DOHH2 (cell line): ENCODE measurements at regions not wholly inside any gene's neighbourhood (a gene's known extent, or its start where the extent isn't known, plus 50 kb on each side); places are given as distances from the start of the nearest gene placed in this dataset.

Experiments used
- H3F3A ChIP-seq: fragments of 200-600 bp; sonication (generic), shearing (Covaris generic); 2 replicates; pipeline ENCODE4 v1.6.0; 2016; ENCODE audit warnings: antibody characterized with exemption, mild to moderate bottlenecking; ENCODE audit not compliant: control insufficient read depth, insufficient read depth
- H3K27ac ChIP-seq: fragments of 200-600 bp; sonication (generic); 2 replicates; pipeline ENCODE4 v1.5.1; 2014; ENCODE audit warnings: low read depth, mild to moderate bottlenecking, low read length, moderate library complexity
- H3K27me3 ChIP-seq: fragments of 200-600 bp; sonication (generic); 2 replicates; pipeline ENCODE4 v1.6.1; 2014; ENCODE audit warnings: mild to moderate bottlenecking, low read length, mixed read lengths; ENCODE audit not compliant: control insufficient read depth
- H3K36me3 ChIP-seq: fragments of 200-600 bp; sonication (generic); 2 replicates; pipeline ENCODE4 v1.6.1; 2014; ENCODE audit warnings: mild to moderate bottlenecking, low read length, moderate library complexity, mixed read lengths; ENCODE audit not compliant: control insufficient read depth
- H3K4me1 ChIP-seq: fragments of 200-600 bp; sonication (generic); 2 replicates; pipeline ENCODE4 v1.6.1; 2014; ENCODE audit warnings: mild to moderate bottlenecking, low read length, mixed read lengths; ENCODE audit not compliant: control insufficient read depth
- H3K4me2 ChIP-seq: fragments of 200-600 bp; sonication (generic); 2 replicates; pipeline ENCODE4 v1.6.0; 2014; ENCODE audit warnings: mild to moderate bottlenecking, low read length, moderate library complexity
- H3K4me3 ChIP-seq: fragments of 200-600 bp; sonication (generic); 2 replicates; pipeline ENCODE4 v1.5.1; 2014; ENCODE audit warnings: mild to moderate bottlenecking, low read length, mixed read lengths
- H3K79me2 ChIP-seq: fragments of 200-600 bp; sonication (generic); 2 replicates; pipeline ENCODE4 v1.6.1; 2014; ENCODE audit warnings: mild to moderate bottlenecking, low read length, mixed read lengths; ENCODE audit not compliant: control insufficient read depth
- H3K9me2 ChIP-seq: fragments of 200-600 bp; sonication (generic); replicated peaks from 2 replicates; pipeline ENCODE4 v1.6.1; 2014; ENCODE audit warnings: mild to moderate bottlenecking, low read length, mixed read lengths; ENCODE audit not compliant: control insufficient read depth
- H3K9me3 ChIP-seq: fragments of 200-600 bp; sonication (generic); 2 replicates; pipeline ENCODE4 v1.6.1; 2014; ENCODE audit warnings: antibody characterized with exemption, low read length, mixed read lengths; ENCODE audit not compliant: control insufficient read depth, insufficient read depth
- H4K20me1 ChIP-seq: fragments of 200-600 bp; sonication (generic); 2 replicates; pipeline ENCODE4 v1.6.0; 2014; ENCODE audit warnings: low read depth, mild to moderate bottlenecking, antibody characterized with exemption, low read length, moderate library complexity; ENCODE audit not compliant: control insufficient read depth, insufficient read depth
- CTCF ChIP-seq: fragments of 200-600 bp; sonication (generic); IDR thresholded peaks from one replicate; pipeline ENCODE4 v1.5.1; 2014; ENCODE audit warnings: antibody characterized with exemption, mild to moderate bottlenecking, low read depth, low read length; ENCODE audit not compliant: poor library complexity, severe bottlenecking
- EZH2phosphoT487 ChIP-seq: fragments of 200-600 bp; sonication (generic); IDR thresholded peaks from 2 replicates; pipeline ENCODE4 v1.6.1; 2017; ENCODE audit warnings: borderline replicate concordance, mild to moderate bottlenecking, antibody characterized with exemption, low read length, moderate library complexity, mixed read lengths

- Histone ChIP-seq H3K4me3 (no peak overlapping the region), H3K9me2 (no peaks in the 10 kb centered on the region), H3K27me3 (no peaks in the 10 kb centered on the region), H3K36me3 (no peaks in the 10 kb centered on the region), H3K9me3 (no peaks in the 10 kb centered on the region), H4K20me1 (no peaks in the 10 kb centered on the region), H3K27ac (no peak overlapping the region), H3F3A (no peaks in the 10 kb centered on the region), H3K4me2 (no peak overlapping the region), H3K79me2 (no peaks in the 10 kb centered on the region), H3K4me1 (no peaks in the 10 kb centered on the region)
- no peak for TF ChIP-seq EZH2phosphoT487
Observed at GRCh38 chr5:53160895-53161294, 51.3 kb upstream of the MOCS2 start.

GRCh38 chr5:53161876-53162275, 52.3 kb upstream of the MOCS2 start:
- no peaks in the 10 kb centered on the region for H3K4me1 ChIP-seq
- no peaks in the 10 kb centered on the region for H3K79me2 ChIP-seq
- no peak overlapping the region for H3K27ac ChIP-seq
- H3K9me2 ChIP-seq: no peaks in the 10 kb centered on the region
- no peaks in the 10 kb centered on the region for H3K27me3 ChIP-seq
- H3K4me3 ChIP-seq: no peak overlapping the region
- H3K9me3 ChIP-seq: no peaks in the 10 kb centered on the region
- H3K36me3 ChIP-seq: no peaks in the 10 kb centered on the region
- H3F3A ChIP-seq: no peaks in the 10 kb centered on the region
- no peaks in the 10 kb centered on the region for H4K20me1 ChIP-seq
- TF ChIP-seq EZH2phosphoT487 (no peak), CTCF (no peak)
- H3K4me2 ChIP-seq: no peak overlapping the region

GRCh38 chr5:53164478-53165165, 55.1 kb upstream of the MOCS2 start:
- H3K9me2 ChIP-seq: no peaks in the 10 kb centered on the region
- no peak overlapping the region for H3K27ac ChIP-seq
- H3K27me3 ChIP-seq: no peaks in the 10 kb centered on the region
- H3K4me3 ChIP-seq: no peak overlapping the region
- H3K4me2 ChIP-seq: no peak overlapping the region
- H4K20me1 ChIP-seq: no peaks in the 10 kb centered on the region
- H3K36me3 ChIP-seq: no peaks in the 10 kb centered on the region
- no peaks in the 10 kb centered on the region for H3K9me3 ChIP-seq
- TF ChIP-seq CTCF (no peak), EZH2phosphoT487 (no peak)
- H3K79me2 ChIP-seq: no peaks in the 10 kb centered on the region
- H3K4me1 ChIP-seq: no peaks in the 10 kb centered on the region
- no peaks in the 10 kb centered on the region for H3F3A ChIP-seq

GRCh38 chr5:53165431-53166182, 56.0 kb upstream of the MOCS2 start:
- H3K4me3 ChIP-seq: no peak overlapping the region
- no peaks in the 10 kb centered on the region for H3K9me3 ChIP-seq
- H3K36me3 ChIP-seq: no peaks in the 10 kb centered on the region
- H3K79me2 ChIP-seq: no peaks in the 10 kb centered on the region
- no peak for TF ChIP-seq EZH2phosphoT487
- no peak for TF ChIP-seq CTCF
- H4K20me1 ChIP-seq: no peaks in the 10 kb centered on the region
- H3K27me3 ChIP-seq: no peaks in the 10 kb centered on the region
- no peak overlapping the region for H3K4me2 ChIP-seq
- H3K27ac ChIP-seq: no peak overlapping the region
- H3F3A ChIP-seq: no peaks in the 10 kb centered on the region
- H3K9me2 ChIP-seq: no peaks in the 10 kb centered on the region
- no peaks in the 10 kb centered on the region for H3K4me1 ChIP-seq
